Suppressor macrophage treated with lipopolysaccharide for 1 hour (primary cell): ENCODE measurements at regions not wholly inside any gene's neighbourhood (a gene's known extent, or its start where the extent isn't known, plus 50 kb on each side); places are given as distances from the start of the nearest gene placed in this dataset.

Source experiments
- DNase-seq, 3 donors: peaks; one replicate each; pipeline ENCODE4 v3.0.0-alpha.2; 2020 to 2022

- DNase-seq, result no peak
Measured at GRCh38 chr12:60052483-60052882, 456.7 kb downstream of the SLC16A7 start.

GRCh38 chr12:60059180-60059579 is 463.4 kb downstream of the SLC16A7 start:
- DNase-seq, result no peak

- no peak for DNase-seq
Measured at GRCh38 chr12:60066655-60067054, 470.8 kb downstream of the SLC16A7 start.

GRCh38 chr12:60070552-60070951 is 474.7 kb downstream of the SLC16A7 start:
- no peak for DNase-seq

GRCh38 chr12:60071759-60072191 is 475.9 kb downstream of the SLC16A7 start:
- no peak for DNase-seq

GRCh38 chr12:60072911-60073310 is 477.1 kb downstream of the SLC16A7 start:
- no peak for DNase-seq

- DNase-seq, result no peak
Measured at GRCh38 chr12:60075091-60075490, 479.3 kb downstream of the SLC16A7 start.

GRCh38 chr12:60078026-60078425 is 482.2 kb downstream of the SLC16A7 start:
- no peak for DNase-seq

- DNase-seq, result no peak
Measured at GRCh38 chr12:60093428-60093827, 497.6 kb downstream of the SLC16A7 start.

GRCh38 chr12:60094436-60094835 is 498.6 kb downstream of the SLC16A7 start:
- DNase-seq, result no peak

GRCh38 chr12:60096727-60097126 is 500.9 kb downstream of the SLC16A7 start:
- no peak for DNase-seq

- no peak for DNase-seq
Measured at GRCh38 chr12:60100160-60100559, 504.3 kb downstream of the SLC16A7 start.

- no peak for DNase-seq
Measured at GRCh38 chr12:60100852-60101251, 505.0 kb downstream of the SLC16A7 start.

GRCh38 chr12:60101715-60102114 is 505.9 kb downstream of the SLC16A7 start:
- no peak for DNase-seq

- no peak for DNase-seq
Measured at GRCh38 chr12:60106214-60106613, 510.4 kb downstream of the SLC16A7 start.

GRCh38 chr12:60107992-60108391 is 512.2 kb downstream of the SLC16A7 start:
- DNase-seq, result no peak

GRCh38 chr12:60112063-60112462 is 516.2 kb downstream of the SLC16A7 start:
- no peak for DNase-seq

GRCh38 chr12:60112763-60113162 is 516.9 kb downstream of the SLC16A7 start:
- DNase-seq, result no peak

GRCh38 chr12:60114169-60114568 is 518.3 kb downstream of the SLC16A7 start:
- no peak for DNase-seq

GRCh38 chr12:60119327-60119726 is 523.5 kb downstream of the SLC16A7 start:
- DNase-seq, result no peak

- no peak for DNase-seq
Measured at GRCh38 chr12:60120199-60120598, 524.4 kb downstream of the SLC16A7 start.

- no peak for DNase-seq
Measured at GRCh38 chr12:60123557-60123956, 527.7 kb downstream of the SLC16A7 start.

GRCh38 chr12:60137513-60137912 is 541.7 kb downstream of the SLC16A7 start:
- DNase-seq, result no peak

GRCh38 chr12:60138526-60138925 is 542.7 kb downstream of the SLC16A7 start:
- DNase-seq, result no peak

- no peak for DNase-seq
Measured at GRCh38 chr12:60144395-60144794, 548.6 kb downstream of the SLC16A7 start.

- DNase-seq, result no peak
Measured at GRCh38 chr12:60148109-60148508, 552.3 kb downstream of the SLC16A7 start.
